Gastroesophageal sphincter (tissue), 4 donors: ENCODE measurements at regions not wholly inside any gene's neighbourhood (a gene's known extent, or its start where the extent isn't known, plus 50 kb on each side); places are given as distances from the start of the nearest gene placed in this dataset.

Experiments used
- ATAC-seq: fragments of 150-250 bp; one replicate; pipeline ENCODE4 v1.9.1; 2016; ENCODE audit warnings: mild to moderate bottlenecking, moderate library complexity
- H3K27ac ChIP-seq, 4 donors: fragments of 200-600 bp; sonication (generic) in 3 of 4; 1 replicate in 3 of 4; 2 replicates in 1 of 4; pipeline ENCODE4 v1.5.1; 2016 to 2019
- H3K27me3 ChIP-seq: fragments of 200-600 bp; sonication (generic); one replicate; pipeline ENCODE4 v1.5.1; 2019
- H3K36me3 ChIP-seq, 2 donors: fragments of 200-600 bp; sonication (generic); one replicate each; pipeline ENCODE4 v1.5.1; 2019; ENCODE audit warnings: control low read depth in 1 of 2
- H3K4me1 ChIP-seq, 3 donors: fragments of 200-600 bp; sonication (generic); 1 replicate in 2 of 3; 2 replicates in 1 of 3; pipeline ENCODE4 v1.5.1; 2016 to 2019; ENCODE audit warnings: control low read depth in 2 of 3
- H3K4me3 ChIP-seq, 2 donors: fragments of 200-600 bp; sonication (generic); one replicate each; pipeline ENCODE4 v1.5.1; 2019; ENCODE audit warnings: mild to moderate bottlenecking in 1 of 2, moderate library complexity in 1 of 2
- H3K9me3 ChIP-seq, 3 donors: fragments of 200-600 bp; sonication (generic); one replicate each; pipeline ENCODE4 v1.5.1; 2017 to 2019; ENCODE audit warnings: control low read depth in 2 of 3
- EP300 ChIP-seq: sonication (generic); formaldehyde crosslinking; IDR thresholded peaks from one replicate; pipeline ENCODE4 v1.6.1; 2017; ENCODE audit warnings: antibody characterized with exemption, mild to moderate bottlenecking
- POLR2A ChIP-seq, 2 donors: fragments of 450-650 bp; IDR thresholded peaks; one replicate each; pipeline ENCODE4 v1.6.1; 2017; ENCODE audit warnings: antibody characterized with exemption in 2 of 2, mild to moderate bottlenecking in 2 of 2, moderate library complexity in 1 of 2
- POLR2AphosphoS5 ChIP-seq: sonication (generic); formaldehyde crosslinking; IDR thresholded peaks from one replicate; pipeline ENCODE4 v1.6.1; 2017; ENCODE audit warnings: antibody characterized with exemption
- WGBS, 2 donors: methylation state at CpG; one replicate each; pipeline ENCODE4 v1.1.5; 2018; ENCODE audit warnings: low coverage in 1 of 2; 5-methylcytosine and 5-hydroxymethylcytosine counted together
- TF ChIP-seq, protein P1 (sequence below), 4 experiments: fragments of 200-600 bp in 2 of 4; fragments of 450-650 bp in 2 of 4; sonication (generic) in 1 of 4; IDR thresholded peaks; one replicate each; pipeline ENCODE4 v1.5.1; 2017 to 2019; ENCODE audit warnings: antibody characterized with exemption in 4 of 4, mild to moderate bottlenecking in 2 of 4, moderate library complexity in 2 of 4

DNA sequence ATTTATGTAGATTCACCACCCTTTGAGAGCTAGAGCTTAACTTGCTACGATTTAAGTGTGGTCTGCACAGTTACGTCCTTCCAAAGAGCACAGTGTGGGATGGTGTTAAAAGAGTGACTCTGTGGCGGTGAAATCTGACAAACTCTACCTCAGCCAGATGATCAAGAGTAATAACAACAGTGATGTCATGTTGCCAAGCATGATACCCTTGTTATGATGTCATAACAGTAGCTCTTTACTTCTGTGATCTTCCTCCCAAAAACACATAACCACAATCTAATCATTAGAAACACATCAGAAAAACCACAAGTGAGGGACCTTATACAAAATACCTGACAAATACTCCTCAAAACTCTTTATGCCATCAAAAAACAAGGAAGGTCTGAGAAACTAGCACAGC lies 649.3 kb downstream of the POM121L12 start:
- Histone ChIP-seq H3K9me3 (no peaks in the 10 kb centered on the region), H3K36me3 (no peaks in the 10 kb centered on the region), H3K4me3 (no peak overlapping the region), H3K27me3 (no peaks in the 10 kb centered on the region), H3K27ac (no peak overlapping the region), H3K4me1 (no peaks in the 10 kb centered on the region)
- 89 to 96% methylated on average over 3 of the region's 3 CpGs for WGBS, 2 donors
- TF ChIP-seq EP300 (no peak), POLR2A (IDR thresholded peaks at IDR 0.05) (no peak), POLR2AphosphoS5 (no peak)
- TF ChIP-seq, protein P1, sequence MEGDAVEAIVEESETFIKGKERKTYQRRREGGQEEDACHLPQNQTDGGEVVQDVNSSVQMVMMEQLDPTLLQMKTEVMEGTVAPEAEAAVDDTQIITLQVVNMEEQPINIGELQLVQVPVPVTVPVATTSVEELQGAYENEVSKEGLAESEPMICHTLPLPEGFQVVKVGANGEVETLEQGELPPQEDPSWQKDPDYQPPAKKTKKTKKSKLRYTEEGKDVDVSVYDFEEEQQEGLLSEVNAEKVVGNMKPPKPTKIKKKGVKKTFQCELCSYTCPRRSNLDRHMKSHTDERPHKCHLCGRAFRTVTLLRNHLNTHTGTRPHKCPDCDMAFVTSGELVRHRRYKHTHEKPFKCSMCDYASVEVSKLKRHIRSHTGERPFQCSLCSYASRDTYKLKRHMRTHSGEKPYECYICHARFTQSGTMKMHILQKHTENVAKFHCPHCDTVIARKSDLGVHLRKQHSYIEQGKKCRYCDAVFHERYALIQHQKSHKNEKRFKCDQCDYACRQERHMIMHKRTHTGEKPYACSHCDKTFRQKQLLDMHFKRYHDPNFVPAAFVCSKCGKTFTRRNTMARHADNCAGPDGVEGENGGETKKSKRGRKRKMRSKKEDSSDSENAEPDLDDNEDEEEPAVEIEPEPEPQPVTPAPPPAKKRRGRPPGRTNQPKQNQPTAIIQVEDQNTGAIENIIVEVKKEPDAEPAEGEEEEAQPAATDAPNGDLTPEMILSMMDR (IDR thresholded peaks at IDR 0.05), result no peak
- no peak for ATAC-seq

- H3K4me3 ChIP-seq, result no peak overlapping the region
- H3K27me3 ChIP-seq, result no peaks in the 10 kb centered on the region
- WGBS, 2 donors, result 67 to 75% methylated on average over 1 to 2 of the region's 2 CpGs
- H3K36me3 ChIP-seq, result no peaks in the 10 kb centered on the region
- no peak overlapping the region for H3K27ac ChIP-seq
- H3K9me3 ChIP-seq, result no peaks in the 10 kb centered on the region
- ATAC-seq, result no peak
- TF ChIP-seq EP300 (no peak), POLR2A (IDR thresholded peaks at IDR 0.05) (no peak)
- TF ChIP-seq, protein P1 (IDR thresholded peaks at IDR 0.05), result no peak
- no peaks in the 10 kb centered on the region for H3K4me1 ChIP-seq
Measured at GRCh38 chr7:53690411-53690810, 655.0 kb downstream of the POM121L12 start.

DNA sequence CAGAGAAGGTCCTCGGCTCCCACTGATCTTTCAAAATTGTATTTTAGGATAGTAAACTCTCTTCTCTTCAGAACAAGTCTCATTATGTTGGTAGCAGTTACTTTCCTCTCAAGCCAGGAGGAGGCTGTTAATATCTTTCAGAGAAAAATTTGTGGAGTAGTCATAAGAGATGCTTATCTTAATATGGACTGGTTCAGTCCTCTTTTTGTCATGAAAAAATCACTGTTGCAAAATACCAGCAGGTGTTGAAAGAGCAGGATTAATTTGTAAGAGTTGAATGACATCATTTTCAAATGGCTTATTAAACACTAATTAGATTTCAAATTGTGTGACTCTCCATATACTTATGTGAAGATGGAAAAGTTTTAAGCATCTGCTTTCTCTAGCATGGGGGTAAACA lies 662.5 kb downstream of the POM121L12 start:
- 54 to 67% methylated on average over 1 of the region's 1 CpG for WGBS, 2 donors
- no peaks in the 10 kb centered on the region for H3K4me1 ChIP-seq
- H3K36me3 ChIP-seq, result no peaks in the 10 kb centered on the region
- H3K9me3 ChIP-seq, result no peaks in the 10 kb centered on the region
- H3K27ac ChIP-seq, result no peak overlapping the region
- no peaks in the 10 kb centered on the region for H3K27me3 ChIP-seq
- TF ChIP-seq EP300, result no peak
- no peak overlapping the region for H3K4me3 ChIP-seq
- ATAC-seq, result no peak

DNA sequence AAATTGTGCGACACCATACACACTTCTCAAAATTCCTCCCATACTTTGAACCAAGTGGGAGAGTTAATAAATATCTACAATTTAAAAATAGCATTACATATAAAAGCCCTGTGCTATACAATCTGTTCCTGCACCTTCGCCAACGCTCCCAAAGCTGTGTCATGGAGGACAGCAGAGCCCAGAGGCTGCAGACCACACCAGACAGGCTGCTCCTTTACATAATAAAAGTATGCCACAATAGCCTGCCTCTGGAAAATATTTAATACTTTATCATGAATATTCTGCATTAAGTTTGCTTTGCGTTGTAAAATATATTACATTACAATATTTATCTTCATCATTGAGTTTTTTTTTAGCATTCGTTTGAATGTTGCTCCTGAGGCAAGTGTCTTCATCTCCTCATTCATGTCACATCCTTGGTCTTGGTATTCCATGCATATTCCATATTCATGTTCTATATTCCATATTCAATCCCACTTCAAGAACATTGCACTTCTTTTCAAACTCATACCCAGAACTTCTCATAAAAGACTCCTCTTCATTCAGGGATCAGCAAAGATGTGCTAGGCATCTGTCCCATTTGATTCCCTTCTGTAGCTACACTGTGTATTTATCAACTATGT lies 663.9 kb downstream of the POM121L12 start:
- 87 to 88% methylated on average over 3 to 5 of the region's 5 CpGs for WGBS, 2 donors

GRCh38 chr7:53719122-53719521 lies 683.7 kb downstream of the POM121L12 start:
- Histone ChIP-seq H3K4me1 (no peaks in the 10 kb centered on the region), H3K4me3 (no peak overlapping the region), H3K27ac (no peak overlapping the region), H3K36me3 (no peaks in the 10 kb centered on the region), H3K9me3 (no peaks in the 10 kb centered on the region), H3K27me3 (no peaks in the 10 kb centered on the region)
- 82 to 85% methylated on average over 3 of the region's 3 CpGs for WGBS, 2 donors
- no peak for TF ChIP-seq EP300
- TF ChIP-seq, protein P1 (IDR thresholded peaks at IDR 0.05), result no peak
- no peak for TF ChIP-seq POLR2AphosphoS5
- no peak for TF ChIP-seq POLR2A (IDR thresholded peaks at IDR 0.05)
- ATAC-seq, result no peak

More for the DNA sequence above, 663.9 kb downstream of the POM121L12 start:
- Histone ChIP-seq H3K9me3 (no peaks in the 10 kb centered on the region), H3K36me3 (no peaks in the 10 kb centered on the region), H3K27ac (no peak overlapping the region), H3K4me1 (no peaks in the 10 kb centered on the region), H3K4me3 (no peak overlapping the region), H3K27me3 (no peaks in the 10 kb centered on the region)
- no peak for ATAC-seq
- TF ChIP-seq, protein P1 (IDR thresholded peaks at IDR 0.05), result no peak
- TF ChIP-seq POLR2AphosphoS5, result no peak
- TF ChIP-seq EP300, result no peak
